KMS-11 (cell line): ENCODE measurements at regions not wholly inside any gene's neighbourhood (a gene's known extent, or its start where the extent isn't known, plus 50 kb on each side); places are given as distances from the start of the nearest gene placed in this dataset.

Experiments used
- H2AFZ ChIP-seq: fragments of 200-600 bp; sonication (generic); 2 replicates; pipeline ENCODE4 v1.6.1; 2016; ENCODE audit warnings: antibody characterized with exemption, mixed run types, low read depth
- H3K27ac ChIP-seq: fragments of 200-600 bp; sonication (generic); 2 replicates; pipeline ENCODE4 v1.6.1; 2016; ENCODE audit warnings: mild to moderate bottlenecking, mixed run types
- H3K27me3 ChIP-seq: fragments of 200-600 bp; sonication (generic); 2 replicates; pipeline ENCODE4 v1.6.1; 2017; ENCODE audit warnings: mild to moderate bottlenecking, low read depth, mixed run types, moderate library complexity; ENCODE audit not compliant: insufficient read depth
- H3K36me3 ChIP-seq: fragments of 200-600 bp; sonication (generic); 2 replicates; pipeline ENCODE4 v1.6.1; 2017; ENCODE audit warnings: mild to moderate bottlenecking, mixed run types; ENCODE audit not compliant: insufficient read depth
- H3K4me1 ChIP-seq: fragments of 200-600 bp; sonication (generic); 2 replicates; pipeline ENCODE4 v1.6.1; 2016; ENCODE audit warnings: mild to moderate bottlenecking, low read depth, mixed run types; ENCODE audit not compliant: poor library complexity, severe bottlenecking
- H3K4me2 ChIP-seq: fragments of 200-600 bp; sonication (generic); 2 replicates; pipeline ENCODE4 v1.7.0; 2016; ENCODE audit warnings: mild to moderate bottlenecking, mixed run types
- H3K4me3 ChIP-seq: fragments of 200-600 bp; sonication (generic); IDR thresholded peaks from 2 replicates; pipeline ENCODE4 v1.6.1; 2017; ENCODE audit warnings: low read depth, low read length, mixed read lengths; ENCODE audit not compliant: insufficient read depth
- H3K79me2 ChIP-seq: fragments of 200-600 bp; sonication (generic); 2 replicates; pipeline ENCODE4 v1.6.1; 2016; ENCODE audit warnings: low read depth, mixed run types; ENCODE audit not compliant: insufficient read depth
- H3K9ac ChIP-seq: fragments of 200-600 bp; sonication (generic); 2 replicates; pipeline ENCODE4 v1.6.1; 2016; ENCODE audit warnings: mild to moderate bottlenecking, mixed run types
- H4K20me1 ChIP-seq: fragments of 200-600 bp; sonication (generic); 2 replicates; pipeline ENCODE4 v1.6.1; 2016; ENCODE audit warnings: mild to moderate bottlenecking, mixed run types; ENCODE audit not compliant: insufficient read depth
- CTCF ChIP-seq: fragments of 200-600 bp; sonication (generic); conservative IDR thresholded peaks from 2 replicates; pipeline ENCODE4 v1.6.1; 2017; ENCODE audit warnings: low read depth, mild to moderate bottlenecking, antibody characterized with exemption, low read length, moderate library complexity, mixed read lengths

- Histone ChIP-seq H3K4me3 (no peak overlapping the region), H4K20me1 (no peaks in the 10 kb centered on the region), H3K79me2 (no peaks in the 10 kb centered on the region), H3K27me3 (no peaks in the 10 kb centered on the region), H3K27ac (no peak overlapping the region), H3K9ac (no peak overlapping the region), H2AFZ (no peak overlapping the region), H3K4me2 (no peak overlapping the region), H3K36me3 (no peaks in the 10 kb centered on the region), H3K4me1 (no peaks in the 10 kb centered on the region)
- no peak for TF ChIP-seq CTCF
Measured at GRCh38 chr2:6512589-6512988, 353.1 kb downstream of the CMPK2 start.

- Histone ChIP-seq H3K27ac (no peak overlapping the region), H3K27me3 (no peaks in the 10 kb centered on the region), H3K79me2 (no peaks in the 10 kb centered on the region), H2AFZ (no peak overlapping the region), H3K36me3 (no peaks in the 10 kb centered on the region), H3K4me1 (no peaks in the 10 kb centered on the region), H3K4me2 (no peak overlapping the region), H3K4me3 (no peak overlapping the region), H4K20me1 (no peaks in the 10 kb centered on the region), H3K9ac (no peak overlapping the region)
- no peak for TF ChIP-seq CTCF
Measured at GRCh38 chr2:6516674-6517073, 349.0 kb downstream of the CMPK2 start.

DNA sequence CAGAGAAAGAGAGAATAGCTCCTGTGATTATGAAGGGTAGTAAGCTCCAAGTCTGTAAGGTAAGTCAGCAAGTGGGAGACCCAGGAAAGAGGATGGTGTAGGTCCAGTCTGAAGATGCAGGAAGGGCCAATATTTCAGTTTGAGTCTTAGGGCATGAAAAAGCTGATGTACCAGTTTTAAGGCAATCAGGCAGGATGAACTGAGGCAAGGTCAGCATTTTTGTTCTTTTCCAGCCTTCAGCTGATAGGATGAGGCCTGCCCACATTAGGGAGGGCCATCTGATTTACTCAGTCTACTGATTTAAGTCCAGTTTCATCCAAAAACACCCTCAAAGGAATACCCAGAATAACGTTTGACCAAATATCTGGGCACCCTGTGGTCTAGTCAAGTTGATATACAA lies 347.3 kb downstream of the CMPK2 start:
- no peaks in the 10 kb centered on the region for H3K4me1 ChIP-seq
- H3K9ac ChIP-seq = no peak overlapping the region
- H3K36me3 ChIP-seq = no peaks in the 10 kb centered on the region
- H3K4me2 ChIP-seq = no peak overlapping the region
- H3K27ac ChIP-seq = no peak overlapping the region
- H3K27me3 ChIP-seq = no peaks in the 10 kb centered on the region
- H2AFZ ChIP-seq = no peak overlapping the region
- no peaks in the 10 kb centered on the region for H3K79me2 ChIP-seq
- no peak overlapping the region for H3K4me3 ChIP-seq
- no peak for TF ChIP-seq CTCF
- no peaks in the 10 kb centered on the region for H4K20me1 ChIP-seq

GRCh38 chr2:6523476-6523875 lies 342.2 kb downstream of the CMPK2 start:
- H4K20me1 ChIP-seq = no peaks in the 10 kb centered on the region
- no peak overlapping the region for H3K27ac ChIP-seq
- H3K9ac ChIP-seq = no peak overlapping the region
- no peaks in the 10 kb centered on the region for H3K4me1 ChIP-seq
- TF ChIP-seq CTCF = no peak
- no peaks in the 10 kb centered on the region for H3K36me3 ChIP-seq
- H3K4me3 ChIP-seq = no peak overlapping the region
- no peaks in the 10 kb centered on the region for H3K27me3 ChIP-seq
- no peak overlapping the region for H2AFZ ChIP-seq
- no peaks in the 10 kb centered on the region for H3K79me2 ChIP-seq
- no peak overlapping the region for H3K4me2 ChIP-seq
